ELF-1 (cell line): ENCODE measurements at regions not wholly inside any gene's neighbourhood (a gene's known extent, or its start where the extent isn't known, plus 50 kb on each side); places are given as distances from the start of the nearest gene placed in this dataset.
"Not testable (repeated sequence)": the region's sequence is repeated elsewhere in the genome, so short reads cannot be mapped to it uniquely, and the experiment has no call there.

Experiments
- DNase-seq: peaks from one replicate; pipeline ENCODE4 v3.0.0-alpha.2; 2016; ENCODE audit warnings: low read depth, low spot score

GRCh38 chr1:104776-105175 lies 346.7 kb downstream of the OR4F29 start:
- not testable (repeated sequence) for DNase-seq

- not testable (repeated sequence) for DNase-seq
These were observed 352.0 kb downstream of the OR4F29 start for GRCh38 chr1:99481-99880.

DNA sequence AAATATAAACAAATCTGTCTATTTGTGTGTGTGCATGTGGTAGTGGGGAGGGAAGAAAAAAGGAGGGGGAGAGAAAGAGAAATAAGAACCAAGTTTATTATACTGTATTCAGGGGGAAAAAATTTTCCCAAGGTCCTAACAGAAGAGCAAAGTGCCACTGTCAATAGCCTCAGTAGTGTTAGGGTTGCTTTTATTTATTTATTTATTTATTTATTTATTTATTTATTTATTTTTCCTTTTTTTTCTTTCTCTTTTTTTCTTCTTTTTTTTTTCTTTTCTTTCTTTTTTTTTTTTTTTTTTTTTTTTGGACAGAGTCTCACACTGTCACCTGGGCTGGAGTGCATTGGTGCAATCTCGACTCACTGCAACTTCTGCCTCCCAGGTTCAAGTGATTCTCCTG lies 352.7 kb downstream of the OR4F29 start:
- DNase-seq, result not testable (repeated sequence)

DNA sequence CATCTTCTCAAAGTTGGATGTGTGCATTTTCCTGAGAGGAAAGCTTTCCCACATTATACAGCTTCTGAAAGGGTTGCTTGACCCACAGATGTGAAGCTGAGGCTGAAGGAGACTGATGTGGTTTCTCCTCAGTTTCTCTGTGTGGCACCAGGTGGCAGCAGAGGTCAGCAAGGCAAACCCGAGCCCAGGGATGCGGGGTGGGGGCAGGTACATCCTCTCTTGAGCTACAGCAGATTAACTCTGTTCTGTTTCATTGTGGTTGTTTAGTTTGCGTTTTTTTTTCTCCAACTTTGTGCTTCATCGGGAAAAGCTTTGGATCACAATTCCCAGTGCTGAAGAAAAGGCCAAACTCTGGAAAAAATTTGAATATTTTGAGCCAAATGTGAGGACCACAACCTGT lies 360.2 kb downstream of the OR4F29 start:
- not testable (repeated sequence) for DNase-seq

GRCh38 chr1:88110-88509 lies 363.4 kb downstream of the OR4F29 start:
- DNase-seq, result not testable (repeated sequence)

GRCh38 chr1:79152-79551 lies 372.3 kb downstream of the OR4F29 start:
- DNase-seq, result not testable (repeated sequence)

DNA sequence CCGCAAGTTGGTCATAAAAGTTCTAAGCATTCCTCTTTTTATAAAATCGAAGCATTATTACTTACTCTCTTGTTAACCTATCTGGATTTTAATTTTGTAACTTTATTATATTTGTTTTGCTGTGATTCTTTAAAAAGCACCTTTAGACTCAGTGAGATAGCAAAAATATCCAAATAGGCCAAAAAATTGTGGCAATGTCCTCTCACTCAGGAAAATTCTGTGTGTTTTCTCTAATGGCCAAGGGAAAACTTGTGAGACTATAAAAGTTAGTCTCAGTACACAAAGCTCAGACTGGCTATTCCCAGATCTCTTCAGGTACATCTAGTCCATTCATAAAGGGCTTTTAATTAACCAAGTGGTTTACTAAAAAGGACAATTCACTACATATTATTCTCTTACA lies 386.4 kb downstream of the OR4F29 start, which contains the start of gene OR4F5:
OR4F5 (plus strand) TSS at position 301 of the 400 bp plus-strand sequence.
- not testable (repeated sequence) for DNase-seq

GRCh38 chr1:56014-56531 lies 395.4 kb downstream of the OR4F29 start:
- not testable (repeated sequence) for DNase-seq

DNA sequence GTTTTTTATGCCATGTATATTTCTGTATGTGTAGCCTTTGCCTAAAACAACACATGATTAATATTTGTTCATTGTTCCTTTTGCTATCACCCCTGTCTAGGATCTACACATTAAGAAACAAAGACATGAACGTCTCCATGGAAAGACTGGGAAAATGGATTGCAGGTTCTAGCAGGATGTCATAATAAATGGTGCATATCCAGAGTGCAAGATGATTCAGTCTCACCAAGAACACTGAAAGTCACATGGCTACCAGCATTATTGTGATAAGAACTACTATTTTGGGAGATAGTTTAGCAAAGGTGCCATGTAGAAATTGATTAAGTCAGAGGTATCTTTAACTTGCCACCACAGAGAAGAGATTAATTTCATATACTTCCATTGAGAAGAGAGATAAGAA lies 398.3 kb downstream of the OR4F29 start:
- not testable (repeated sequence) for DNase-seq

- not testable (repeated sequence) for DNase-seq
These were observed 409.5 kb downstream of the OR4F29 start for GRCh38 chr1:41965-42466.

GRCh38 chr1:41197-41596 lies 410.3 kb downstream of the OR4F29 start:
- DNase-seq, result not testable (repeated sequence)

GRCh38 chr1:29183-29582 lies 422.3 kb downstream of the OR4F29 start:
- DNase-seq, result not testable (repeated sequence)

GRCh38 chr1:17298-17697 lies 434.2 kb downstream of the OR4F29 start:
- not testable (repeated sequence) for DNase-seq

DNA sequence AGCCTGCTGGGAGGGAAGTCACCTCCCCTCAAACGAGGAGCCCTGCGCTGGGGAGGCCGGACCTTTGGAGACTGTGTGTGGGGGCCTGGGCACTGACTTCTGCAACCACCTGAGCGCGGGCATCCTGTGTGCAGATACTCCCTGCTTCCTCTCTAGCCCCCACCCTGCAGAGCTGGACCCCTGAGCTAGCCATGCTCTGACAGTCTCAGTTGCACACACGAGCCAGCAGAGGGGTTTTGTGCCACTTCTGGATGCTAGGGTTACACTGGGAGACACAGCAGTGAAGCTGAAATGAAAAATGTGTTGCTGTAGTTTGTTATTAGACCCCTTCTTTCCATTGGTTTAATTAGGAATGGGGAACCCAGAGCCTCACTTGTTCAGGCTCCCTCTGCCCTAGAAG lies 435.5 kb downstream of the OR4F29 start:
- DNase-seq, result not testable (repeated sequence)

GRCh38 chr1:9941-10717 lies 441.3 kb downstream of the OR4F29 start:
- not testable (repeated sequence) for DNase-seq
